ENCODE measurements at regions not wholly inside any gene's neighbourhood (a gene's known extent, or its start where the extent isn't known, plus 50 kb on each side); places are given as distances from the start of the nearest gene placed in this dataset.

DNA sequence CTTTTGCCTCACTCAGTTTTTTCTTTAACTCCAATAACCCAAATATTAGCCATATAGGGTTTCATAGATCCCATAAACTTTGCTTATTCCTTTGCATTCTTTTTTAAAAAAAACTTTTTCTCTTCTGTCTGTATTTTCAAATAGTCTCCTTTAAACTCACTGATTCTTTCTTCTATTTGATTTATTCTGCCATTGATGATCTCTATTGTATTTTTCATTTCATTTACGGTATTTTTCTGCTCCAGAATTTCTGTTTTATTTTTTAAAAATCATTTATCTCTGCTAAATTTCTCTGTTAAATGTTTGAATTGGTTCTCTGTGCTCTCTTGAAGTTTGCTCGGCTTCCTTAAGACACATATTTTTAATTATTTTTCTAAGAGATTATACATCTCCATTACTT is 573.3 kb upstream of the MAN1A1 start:
- TF ChIP-seq, protein P1, sequence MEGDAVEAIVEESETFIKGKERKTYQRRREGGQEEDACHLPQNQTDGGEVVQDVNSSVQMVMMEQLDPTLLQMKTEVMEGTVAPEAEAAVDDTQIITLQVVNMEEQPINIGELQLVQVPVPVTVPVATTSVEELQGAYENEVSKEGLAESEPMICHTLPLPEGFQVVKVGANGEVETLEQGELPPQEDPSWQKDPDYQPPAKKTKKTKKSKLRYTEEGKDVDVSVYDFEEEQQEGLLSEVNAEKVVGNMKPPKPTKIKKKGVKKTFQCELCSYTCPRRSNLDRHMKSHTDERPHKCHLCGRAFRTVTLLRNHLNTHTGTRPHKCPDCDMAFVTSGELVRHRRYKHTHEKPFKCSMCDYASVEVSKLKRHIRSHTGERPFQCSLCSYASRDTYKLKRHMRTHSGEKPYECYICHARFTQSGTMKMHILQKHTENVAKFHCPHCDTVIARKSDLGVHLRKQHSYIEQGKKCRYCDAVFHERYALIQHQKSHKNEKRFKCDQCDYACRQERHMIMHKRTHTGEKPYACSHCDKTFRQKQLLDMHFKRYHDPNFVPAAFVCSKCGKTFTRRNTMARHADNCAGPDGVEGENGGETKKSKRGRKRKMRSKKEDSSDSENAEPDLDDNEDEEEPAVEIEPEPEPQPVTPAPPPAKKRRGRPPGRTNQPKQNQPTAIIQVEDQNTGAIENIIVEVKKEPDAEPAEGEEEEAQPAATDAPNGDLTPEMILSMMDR (IDR thresholded peaks at IDR 0.05; ENCODE audit: low read depth, low read length, missing control alignments): no peak
- DNase-seq (ENCODE audit: low read depth): no peak
- no peak overlapping the region for H3K4me3 ChIP-seq (ENCODE audit: low read depth, low read length)

DNA sequence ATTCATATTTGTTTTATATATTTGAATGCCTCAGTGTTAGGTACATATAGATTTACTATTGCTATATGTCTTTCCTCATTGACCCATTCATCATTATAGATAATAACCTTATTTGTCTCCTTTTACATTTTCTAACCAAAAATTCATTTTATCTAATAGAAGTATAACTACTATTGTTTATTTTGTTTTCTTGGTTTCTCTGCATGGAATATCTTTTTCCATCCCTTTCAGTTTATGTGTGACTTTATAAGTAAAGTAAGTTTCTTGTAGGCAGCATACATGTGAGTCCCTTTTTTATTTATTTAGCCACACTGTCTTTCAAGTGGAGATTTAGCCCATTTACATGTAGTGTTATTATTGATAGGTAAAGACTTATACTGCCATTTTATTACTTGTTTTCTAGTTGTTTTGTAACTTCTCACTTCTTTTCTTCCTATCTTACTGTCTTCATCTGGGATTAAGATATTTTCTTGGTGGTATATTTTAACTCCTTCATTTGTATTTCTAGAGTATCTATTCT is 572.0 kb upstream of the MAN1A1 start:
- no peak for DNase-seq (ENCODE audit: low read depth)
- TF ChIP-seq, protein P1 (IDR thresholded peaks at IDR 0.05; ENCODE audit: low read depth, low read length, missing control alignments): no peak
- H3K4me3 ChIP-seq (ENCODE audit: low read depth, low read length): no peak overlapping the region

DNA sequence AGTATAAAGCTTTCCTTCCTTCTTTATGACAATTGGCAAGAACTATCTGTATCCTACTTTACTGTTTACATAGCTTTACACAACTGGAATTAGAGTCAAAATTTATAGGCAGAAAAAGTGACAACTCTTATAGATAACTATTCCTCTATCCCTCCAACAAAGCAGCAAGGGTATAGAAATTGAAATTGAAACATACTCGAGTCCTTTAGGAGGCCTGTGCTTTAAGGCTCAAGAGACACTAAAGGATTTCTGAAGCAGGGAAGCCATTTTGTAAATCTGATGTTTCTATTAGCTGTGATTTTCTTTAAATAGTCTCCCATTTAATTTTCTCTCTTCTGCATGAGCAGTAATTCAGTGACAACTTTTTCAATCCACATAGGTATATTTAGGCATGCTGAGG is 567.6 kb upstream of the MAN1A1 start:
- DNase-seq (ENCODE audit: low read depth): no peak
- H3K4me3 ChIP-seq (ENCODE audit: low read depth, low read length): no peak overlapping the region
- TF ChIP-seq, protein P1 (IDR thresholded peaks at IDR 0.05; ENCODE audit: low read depth, low read length, missing control alignments): no peak

DNA sequence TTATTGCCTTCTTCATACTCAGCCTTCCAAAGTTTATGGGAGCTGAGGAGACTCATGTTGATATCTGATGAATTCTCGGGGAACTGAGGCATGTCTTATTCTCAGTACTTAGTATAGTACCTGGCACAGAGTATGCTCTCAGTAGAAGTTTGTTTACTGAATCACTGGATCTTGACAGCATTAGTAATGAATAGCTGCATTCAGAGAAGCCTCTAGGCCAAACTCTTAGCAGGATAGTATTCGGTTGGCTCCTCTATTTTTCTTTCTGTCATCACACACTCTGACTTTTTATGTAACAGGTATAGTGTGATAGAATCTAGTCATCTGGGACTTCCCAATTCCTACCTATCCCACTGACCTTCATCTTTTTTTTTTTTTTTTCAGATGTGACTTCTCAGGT is 566.4 kb upstream of the MAN1A1 start:
- no peak for DNase-seq (ENCODE audit: low read depth)
- no peak overlapping the region for H3K4me3 ChIP-seq (ENCODE audit: low read depth, low read length)
- TF ChIP-seq, protein P1 (IDR thresholded peaks at IDR 0.05; ENCODE audit: low read depth, low read length, missing control alignments): no peak

DNA sequence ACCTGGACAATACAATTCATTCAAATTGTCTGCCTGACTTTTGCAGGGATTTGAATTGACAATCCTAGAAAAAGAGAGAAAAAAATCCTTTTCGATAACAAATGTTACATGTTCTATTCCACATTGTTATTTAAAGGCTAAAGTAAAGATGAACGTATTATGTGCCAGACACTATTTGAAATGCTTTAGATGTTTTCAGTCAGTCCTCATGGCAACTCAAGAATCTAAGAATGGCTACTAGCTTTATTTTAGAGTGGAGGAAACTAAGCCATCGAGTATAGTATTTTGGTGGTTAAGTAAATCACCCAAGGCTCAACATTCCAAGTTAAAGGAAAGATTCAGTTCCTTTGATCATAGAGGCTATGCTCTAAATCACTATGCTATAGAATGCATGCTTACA is 558.6 kb upstream of the MAN1A1 start:
- DNase-seq (ENCODE audit: low read depth): no peak
- no peak overlapping the region for H3K4me3 ChIP-seq (ENCODE audit: low read depth, low read length)
- TF ChIP-seq, protein P1 (IDR thresholded peaks at IDR 0.05; ENCODE audit: low read depth, low read length, missing control alignments): no peak

DNA sequence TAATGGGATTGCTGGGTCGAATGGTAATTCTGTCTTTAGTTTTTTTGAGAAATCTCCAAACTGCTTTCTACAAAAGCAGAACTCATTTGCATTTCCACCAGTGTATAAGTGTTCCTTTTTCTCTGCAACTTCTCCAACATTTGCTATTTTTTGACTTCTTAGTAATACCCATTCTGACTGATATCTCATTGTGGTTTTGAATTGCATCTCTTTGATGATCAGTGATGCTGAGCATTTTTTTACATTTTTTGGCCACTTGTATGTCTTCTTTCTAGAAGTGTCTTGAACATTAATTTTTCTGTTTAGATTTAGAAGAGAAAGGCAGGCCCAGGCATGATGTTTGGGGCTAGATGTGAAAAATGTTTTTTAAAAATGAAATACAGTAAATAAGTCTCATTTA is 553.1 kb upstream of the MAN1A1 start:
- H3K4me3 ChIP-seq (ENCODE audit: low read depth, low read length): no peak overlapping the region
- DNase-seq (ENCODE audit: low read depth): no peak
- TF ChIP-seq, protein P1 (IDR thresholded peaks at IDR 0.05; ENCODE audit: low read depth, low read length, missing control alignments): no peak

DNA sequence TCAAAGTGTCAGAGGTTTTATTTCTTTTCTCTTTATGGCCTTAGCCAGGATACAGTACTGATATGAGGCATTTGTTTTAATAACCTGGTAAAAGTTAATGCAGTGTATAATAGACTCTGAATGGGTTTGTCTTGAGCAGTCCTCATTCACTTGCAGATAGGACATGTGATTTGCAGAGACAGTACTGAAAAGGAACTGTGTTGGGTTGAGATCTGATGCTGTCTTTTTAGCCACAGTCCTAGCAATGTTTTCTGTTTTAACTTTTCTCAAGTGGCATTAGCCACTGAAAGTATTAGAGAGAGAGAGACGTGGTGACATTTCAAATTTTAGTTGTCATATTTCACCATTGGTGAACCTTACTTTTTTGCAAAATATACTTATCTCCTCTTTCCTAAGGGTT is 547.2 kb upstream of the MAN1A1 start:
- no peak overlapping the region for H3K4me3 ChIP-seq (ENCODE audit: low read depth, low read length)
- TF ChIP-seq, protein P1 (IDR thresholded peaks at IDR 0.05; ENCODE audit: low read depth, low read length, missing control alignments): no peak
- no peak for DNase-seq (ENCODE audit: low read depth)
